HG03439 (cell line): ENCODE measurements at regions not wholly inside any gene's neighbourhood (a gene's known extent, or its start where the extent isn't known, plus 50 kb on each side); places are given as distances from the start of the nearest gene placed in this dataset.

ENCODE experiments used
- ATAC-seq: cut with Tn5 transposase; IDR thresholded peaks from one replicate; pipeline ENCODE4 v1.9.1; 2021; ENCODE audit warnings: mild to moderate bottlenecking, moderate library complexity; ENCODE audit not compliant: unreplicated experiment

GRCh38 chr6:140441256-140441655 lies 1066.8 kb upstream of the CITED2 start:
- ATAC-seq, result no peak

- no peak for ATAC-seq
Observed at GRCh38 chr6:140440223-140440835, 1065.9 kb upstream of the CITED2 start.

DNA sequence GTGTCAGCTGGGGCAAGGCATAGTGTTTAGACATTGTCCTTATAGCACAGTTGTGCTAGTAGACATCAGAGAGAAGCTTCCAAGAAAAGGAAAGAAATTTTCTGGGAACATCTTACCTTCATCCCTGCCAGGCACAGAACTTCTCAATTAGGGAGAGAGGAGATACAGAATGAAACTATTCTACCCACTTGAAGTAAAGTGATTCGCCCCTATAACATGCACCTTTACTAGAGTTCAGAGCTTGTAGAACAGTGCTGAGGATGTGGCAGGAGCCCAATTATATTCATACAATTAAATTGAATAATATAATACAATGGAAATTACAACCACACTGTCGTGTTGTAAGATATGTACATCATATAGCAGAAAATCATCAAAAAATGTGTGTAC lies 1063.9 kb upstream of the CITED2 start:
- ATAC-seq, result no peak

GRCh38 chr6:140437619-140438345 lies 1063.3 kb upstream of the CITED2 start:
- no peak for ATAC-seq

GRCh38 chr6:140436023-140436811 lies 1061.8 kb upstream of the CITED2 start:
- ATAC-seq, result no peak

- no peak for ATAC-seq
Observed at GRCh38 chr6:140434761-140435160, 1060.3 kb upstream of the CITED2 start.

DNA sequence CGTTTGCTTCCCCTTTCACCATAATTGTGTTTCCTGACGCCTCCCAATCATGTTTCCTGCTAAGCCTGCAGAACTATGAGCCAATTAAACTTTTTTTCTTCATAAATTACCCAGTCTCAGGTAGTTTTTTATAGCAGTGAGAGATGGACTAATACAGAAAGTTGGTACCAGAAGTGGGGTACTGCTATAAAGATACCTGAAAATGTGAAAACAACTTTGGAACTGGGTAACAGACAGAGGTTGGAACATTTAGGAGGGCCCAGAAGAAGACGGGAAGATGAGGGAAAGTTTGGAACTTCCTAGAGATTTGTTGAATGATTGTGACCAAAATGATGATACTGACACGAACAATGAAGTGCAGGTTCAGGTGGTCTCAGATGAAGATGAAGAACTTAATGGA lies 1058.6 kb upstream of the CITED2 start:
- ATAC-seq, result no peak

DNA sequence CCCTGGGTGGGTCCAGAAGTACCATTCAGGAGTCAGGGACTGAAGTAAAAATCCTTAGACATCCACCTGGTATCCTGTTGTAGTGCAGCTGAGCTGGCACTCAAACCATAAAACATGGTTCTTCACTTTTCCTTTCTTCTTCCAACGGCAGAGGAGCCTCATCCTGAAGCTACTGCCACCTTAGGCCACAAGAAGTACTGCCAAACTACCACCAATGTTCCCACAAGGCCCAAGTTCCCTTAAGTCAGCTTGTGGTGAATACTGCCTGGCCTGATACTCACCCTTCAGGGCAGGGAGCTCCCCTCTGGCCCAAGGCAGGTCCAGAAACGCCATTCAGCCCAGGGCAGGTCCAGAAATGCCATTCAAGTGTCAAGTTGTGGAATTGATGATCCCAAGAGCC lies 1053.4 kb upstream of the CITED2 start:
- no peak for ATAC-seq

DNA sequence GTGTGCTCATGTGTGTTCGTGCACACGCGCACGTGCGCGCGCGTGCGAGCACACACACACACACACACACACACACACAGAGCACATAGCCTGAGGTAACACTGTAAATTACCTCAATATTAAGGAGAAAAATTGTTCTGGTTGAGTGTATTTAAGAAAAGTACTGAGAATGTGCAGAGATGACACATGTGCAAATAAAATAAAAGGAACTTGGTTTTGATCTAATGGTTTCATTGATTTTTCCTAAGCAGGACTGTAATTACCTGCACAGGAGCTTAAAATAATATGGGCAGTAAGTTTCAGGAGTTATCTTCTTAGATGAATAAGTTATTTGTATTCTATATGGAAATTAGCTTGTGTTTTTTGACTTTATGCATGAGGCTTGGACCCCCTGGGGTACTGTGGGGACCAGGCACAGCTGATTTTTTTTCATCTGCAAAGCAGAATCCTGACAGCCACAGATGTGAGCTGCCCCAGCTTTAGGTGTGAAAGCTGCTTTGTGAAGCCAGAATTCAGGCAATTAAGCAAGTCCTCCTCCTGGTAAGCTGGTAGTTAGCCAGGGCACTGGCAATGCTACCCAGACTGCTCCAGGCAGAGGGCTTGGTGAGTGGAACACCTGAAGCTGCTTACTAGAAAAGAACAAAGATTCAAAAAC lies 1040.6 kb upstream of the CITED2 start:
- no peak for ATAC-seq

DNA sequence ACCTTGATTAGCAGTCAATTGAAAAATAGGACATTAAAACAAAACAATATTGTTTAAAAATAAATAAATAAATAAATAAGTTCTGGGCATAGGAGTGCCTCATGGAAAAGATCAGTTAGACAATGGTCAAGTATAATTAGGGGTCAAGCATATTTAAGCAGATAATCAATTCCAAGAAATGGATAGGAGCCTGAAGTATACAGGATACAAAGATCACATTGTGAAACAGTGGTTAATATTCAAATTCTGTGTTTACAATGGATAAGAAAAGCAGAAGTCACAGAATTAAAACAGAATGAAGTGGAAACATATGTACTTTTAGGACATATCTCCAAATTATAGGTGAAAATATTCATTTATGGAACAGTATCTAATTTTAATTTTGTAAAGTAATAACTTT lies 1028.6 kb upstream of the CITED2 start:
- no peak for ATAC-seq

- no peak for ATAC-seq
Observed at GRCh38 chr6:140401761-140402160, 1027.3 kb upstream of the CITED2 start.

GRCh38 chr6:140398076-140398475 lies 1023.6 kb upstream of the CITED2 start:
- ATAC-seq, result no peak

DNA sequence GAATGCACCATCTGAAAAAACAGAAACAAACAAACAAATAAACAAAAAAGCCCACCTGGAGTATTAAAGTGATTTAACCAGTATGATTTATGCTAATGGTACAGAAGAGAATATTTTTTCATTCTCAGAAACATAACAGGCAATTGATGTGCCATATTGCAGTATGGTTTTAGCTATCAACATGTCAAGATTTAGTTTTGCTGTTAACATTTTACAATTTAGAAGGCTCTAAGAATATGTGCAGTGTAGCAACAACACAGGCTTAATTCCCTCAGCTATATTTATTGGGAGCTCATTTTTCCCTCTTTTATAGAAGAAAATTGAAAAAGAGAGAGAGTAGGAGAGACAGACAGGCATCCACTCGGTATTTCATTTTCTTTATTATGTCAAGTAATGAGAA lies 1022.7 kb upstream of the CITED2 start:
- ATAC-seq, result no peak

DNA sequence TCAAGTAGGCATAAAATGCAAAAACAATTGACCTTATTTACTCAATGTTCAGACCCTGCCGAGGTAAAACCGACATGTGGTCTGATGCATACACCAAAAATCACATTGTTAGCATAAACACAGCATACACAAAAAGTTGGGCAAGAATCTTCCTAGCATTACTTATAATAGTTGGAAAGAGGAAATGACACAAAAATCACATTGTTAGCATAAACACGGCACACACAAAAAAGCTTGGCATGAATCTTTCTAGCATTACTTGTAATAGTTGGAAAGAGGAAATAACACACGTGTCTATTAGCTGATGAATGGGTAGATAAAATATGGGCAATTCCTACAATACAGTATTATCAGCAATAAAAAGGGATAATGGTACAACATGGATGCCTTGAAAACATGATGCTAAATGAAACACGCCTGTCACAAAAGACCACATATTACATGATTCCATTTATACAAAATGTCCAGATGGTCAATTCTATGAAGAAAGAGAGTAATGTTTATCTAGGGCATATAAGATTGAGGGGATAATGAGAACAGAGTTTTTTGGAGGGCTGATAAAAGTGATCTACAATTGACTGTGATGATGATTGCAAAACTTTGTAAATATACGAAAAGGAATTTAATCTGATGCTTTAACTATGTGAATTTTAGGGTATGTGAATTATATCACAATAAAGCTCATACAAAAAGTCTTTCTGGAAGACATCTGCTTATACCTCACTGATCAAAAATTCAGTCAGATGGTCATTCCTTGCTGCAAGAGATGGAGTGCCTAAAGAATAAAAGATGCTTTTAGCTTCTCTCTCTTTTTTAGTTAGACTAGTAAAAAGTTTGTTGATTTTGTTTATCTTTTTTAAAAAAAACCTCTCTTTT lies 1019.5 kb upstream of the CITED2 start:
- ATAC-seq, result no peak

DNA sequence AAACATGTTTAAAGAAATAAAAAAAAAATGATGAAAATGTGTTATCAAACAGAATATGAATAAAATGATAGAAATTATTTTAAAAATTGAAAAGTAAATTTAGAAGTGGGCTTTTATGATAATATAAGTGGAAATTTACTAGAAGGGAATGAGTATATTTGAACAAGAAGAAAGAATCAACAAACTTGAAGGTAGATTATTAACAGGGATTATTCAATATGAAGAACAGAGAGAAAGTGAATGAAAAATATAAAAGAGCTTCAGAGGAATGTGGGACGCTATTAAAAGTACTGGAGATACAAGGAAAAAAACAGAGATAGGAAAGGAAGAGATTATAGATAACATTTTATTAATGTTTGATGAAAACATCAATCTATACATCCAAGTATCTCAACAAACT lies 1014.4 kb upstream of the CITED2 start:
- ATAC-seq, result no peak

- ATAC-seq, result no peak
Observed at GRCh38 chr6:140388192-140388802, 1013.8 kb upstream of the CITED2 start.

GRCh38 chr6:140385679-140386078 lies 1011.2 kb upstream of the CITED2 start:
- ATAC-seq, result no peak

GRCh38 chr6:140382355-140382754 lies 1007.9 kb upstream of the CITED2 start:
- ATAC-seq, result no peak

GRCh38 chr6:140380427-140381218 lies 1006.2 kb upstream of the CITED2 start:
- ATAC-seq, result no peak
